Neural cell (in vitro differentiated cells): ENCODE measurements at regions not wholly inside any gene's neighbourhood (a gene's known extent, or its start where the extent isn't known, plus 50 kb on each side); places are given as distances from the start of the nearest gene placed in this dataset.

Experiments used
- H2AFZ ChIP-seq: fragments of 200-600, 300-800 bp; sonication (generic), shearing (Covaris generic); 2 replicates; pipeline ENCODE4 v1.6.0; 2014; ENCODE audit warnings: low read depth, mild to moderate bottlenecking, antibody characterized with exemption, low read length, moderate library complexity
- H3F3A ChIP-seq: fragments of 200-600 bp; shearing (Covaris generic); 2 replicates; pipeline ENCODE4 v1.6.1; 2016; ENCODE audit warnings: mild to moderate bottlenecking, moderate library complexity, mixed read lengths, antibody characterized with exemption, low read length; ENCODE audit not compliant: insufficient read depth, poor library complexity, severe bottlenecking
- H3K27ac ChIP-seq: fragments of 200-600, 300-800 bp; sonication (generic), shearing (Covaris generic); 2 replicates; pipeline ENCODE4 v1.5.1; 2014; ENCODE audit warnings: mild to moderate bottlenecking, low read length, moderate library complexity
- H3K27me3 ChIP-seq: fragments of 300-800, 200-600 bp; sonication (generic), shearing (Covaris generic); 2 replicates; pipeline ENCODE4 v1.6.0; 2014; ENCODE audit warnings: mild to moderate bottlenecking, low read depth, low read length, moderate library complexity; ENCODE audit not compliant: insufficient read depth
- H3K36me3 ChIP-seq: fragments of 300-800, 200-600 bp; sonication (generic), shearing (Covaris generic); 2 replicates; pipeline ENCODE4 v1.5.1; 2014; ENCODE audit warnings: mild to moderate bottlenecking, antibody characterized with exemption, low read length, moderate library complexity; ENCODE audit not compliant: insufficient read depth
- H3K4me2 ChIP-seq: fragments of 300-800, 200-600 bp; sonication (generic), shearing (Covaris generic); 2 replicates; pipeline ENCODE4 v1.6.0; 2014; ENCODE audit warnings: mild to moderate bottlenecking, low read length
- H3K4me3 ChIP-seq: fragments of 300-800, 200-600 bp; sonication (generic), shearing (Covaris generic); 2 replicates; pipeline ENCODE4 v1.5.1; 2014; ENCODE audit warnings: mild to moderate bottlenecking, low read length, moderate library complexity
- H3K79me2 ChIP-seq: fragments of 200-600 bp; shearing (Covaris generic); replicated peaks from 2 replicates; pipeline ENCODE4 v1.6.0; 2014; ENCODE audit warnings: mild to moderate bottlenecking, low read length, moderate library complexity; ENCODE audit not compliant: insufficient read depth
- H3K9ac ChIP-seq: fragments of 300-800, 200-600 bp; sonication (generic), shearing (Covaris generic); 2 replicates; pipeline ENCODE4 v1.6.1; 2016; ENCODE audit warnings: mild to moderate bottlenecking, low read length, mixed read lengths
- H3K9me2 ChIP-seq: fragments of 200-600 bp; shearing (Covaris generic); 2 replicates; pipeline ENCODE4 v1.6.1; 2016; ENCODE audit warnings: mild to moderate bottlenecking, low read length, mixed read lengths; ENCODE audit not compliant: insufficient read depth
- H3K9me3 ChIP-seq: fragments of 200-600, 300-800 bp; sonication (generic), shearing (Covaris generic); 2 replicates; pipeline ENCODE4 v1.6.1; 2016; ENCODE audit warnings: mild to moderate bottlenecking, mixed run types, low read length, moderate library complexity, mixed read lengths
- H4K20me1 ChIP-seq: fragments of 200-600 bp; shearing (Covaris generic); 2 replicates; pipeline ENCODE4 v1.6.1; 2016; ENCODE audit warnings: mild to moderate bottlenecking, mixed run types; ENCODE audit not compliant: insufficient read depth
- EP300 ChIP-seq: fragments of 450-650 bp; conservative IDR thresholded peaks from 2 replicates; pipeline ENCODE4 v1.6.1; 2014; ENCODE audit warnings: antibody characterized with exemption, mild to moderate bottlenecking, moderate library complexity; ENCODE audit not compliant: poor library complexity, severe bottlenecking
- EZH2 ChIP-seq: fragments of 200-600, 300-800 bp; shearing (Covaris generic), sonication (generic); IDR thresholded peaks from 2 replicates; pipeline ENCODE4 v1.6.1; 2014; ENCODE audit warnings: antibody characterized with exemption, low read length, borderline replicate concordance, mild to moderate bottlenecking; ENCODE audit not compliant: insufficient read depth, poor library complexity, severe bottlenecking
- MXI1 ChIP-seq: fragments of 450-650 bp; conservative IDR thresholded peaks from 2 replicates; pipeline ENCODE4 v1.6.1; 2014; ENCODE audit warnings: antibody characterized with exemption, mild to moderate bottlenecking; ENCODE audit not compliant: poor library complexity, severe bottlenecking
- POLR2AphosphoS5 ChIP-seq: IDR thresholded peaks from 2 replicates; pipeline ENCODE4 v1.6.1; 2012
- RAD21 ChIP-seq: fragments of 450-650 bp; conservative IDR thresholded peaks from 2 replicates; pipeline ENCODE4 v1.6.1; 2014; ENCODE audit warnings: antibody characterized with exemption, mild to moderate bottlenecking, moderate library complexity
- SMC3 ChIP-seq: fragments of 450-650 bp; conservative IDR thresholded peaks from 2 replicates; pipeline ENCODE4 v1.6.1; 2014; ENCODE audit warnings: antibody characterized with exemption, mild to moderate bottlenecking, moderate library complexity; ENCODE audit not compliant: poor library complexity
- TAF1 ChIP-seq: IDR thresholded peaks from 2 replicates; pipeline ENCODE4 v1.6.1; 2012; ENCODE audit warnings: low read depth
- TF ChIP-seq, protein P1 (sequence below): IDR thresholded peaks from 2 replicates; pipeline ENCODE4 v1.6.1; 2012; ENCODE audit warnings: borderline replicate concordance
- TF ChIP-seq, protein P2 (sequence below): fragments of 450-650 bp; IDR thresholded peaks from 2 replicates; pipeline ENCODE4 v1.5.1; 2014; ENCODE audit warnings: antibody characterized with exemption, mild to moderate bottlenecking, moderate library complexity; ENCODE audit not compliant: poor library complexity, severe bottlenecking

DNA sequence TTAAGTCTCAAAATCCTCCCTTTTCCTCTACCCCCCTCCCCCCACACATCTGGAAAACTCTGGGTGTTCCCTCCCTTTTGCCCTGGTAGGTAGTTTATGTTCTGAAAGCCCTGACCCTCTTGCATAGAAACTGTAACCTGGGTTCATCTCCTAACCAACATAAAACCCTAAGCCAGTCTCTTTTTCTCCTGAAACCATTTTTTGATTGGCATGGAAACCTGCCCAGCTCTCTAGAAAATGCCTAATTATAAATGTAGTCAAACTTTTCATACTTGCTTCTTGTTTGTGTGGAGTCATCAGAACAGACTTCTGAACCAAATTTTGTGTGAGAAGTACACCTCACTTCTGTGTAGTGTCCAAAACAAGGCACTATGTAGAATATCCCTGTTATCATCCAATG, 1264.4 kb downstream of the SI start:
- no peak for TF ChIP-seq EZH2
- TF ChIP-seq EP300 = no peak
- no peak for TF ChIP-seq POLR2AphosphoS5
- no peak for TF ChIP-seq MXI1
- TF ChIP-seq RAD21 = no peak
- TF ChIP-seq, protein P1, sequence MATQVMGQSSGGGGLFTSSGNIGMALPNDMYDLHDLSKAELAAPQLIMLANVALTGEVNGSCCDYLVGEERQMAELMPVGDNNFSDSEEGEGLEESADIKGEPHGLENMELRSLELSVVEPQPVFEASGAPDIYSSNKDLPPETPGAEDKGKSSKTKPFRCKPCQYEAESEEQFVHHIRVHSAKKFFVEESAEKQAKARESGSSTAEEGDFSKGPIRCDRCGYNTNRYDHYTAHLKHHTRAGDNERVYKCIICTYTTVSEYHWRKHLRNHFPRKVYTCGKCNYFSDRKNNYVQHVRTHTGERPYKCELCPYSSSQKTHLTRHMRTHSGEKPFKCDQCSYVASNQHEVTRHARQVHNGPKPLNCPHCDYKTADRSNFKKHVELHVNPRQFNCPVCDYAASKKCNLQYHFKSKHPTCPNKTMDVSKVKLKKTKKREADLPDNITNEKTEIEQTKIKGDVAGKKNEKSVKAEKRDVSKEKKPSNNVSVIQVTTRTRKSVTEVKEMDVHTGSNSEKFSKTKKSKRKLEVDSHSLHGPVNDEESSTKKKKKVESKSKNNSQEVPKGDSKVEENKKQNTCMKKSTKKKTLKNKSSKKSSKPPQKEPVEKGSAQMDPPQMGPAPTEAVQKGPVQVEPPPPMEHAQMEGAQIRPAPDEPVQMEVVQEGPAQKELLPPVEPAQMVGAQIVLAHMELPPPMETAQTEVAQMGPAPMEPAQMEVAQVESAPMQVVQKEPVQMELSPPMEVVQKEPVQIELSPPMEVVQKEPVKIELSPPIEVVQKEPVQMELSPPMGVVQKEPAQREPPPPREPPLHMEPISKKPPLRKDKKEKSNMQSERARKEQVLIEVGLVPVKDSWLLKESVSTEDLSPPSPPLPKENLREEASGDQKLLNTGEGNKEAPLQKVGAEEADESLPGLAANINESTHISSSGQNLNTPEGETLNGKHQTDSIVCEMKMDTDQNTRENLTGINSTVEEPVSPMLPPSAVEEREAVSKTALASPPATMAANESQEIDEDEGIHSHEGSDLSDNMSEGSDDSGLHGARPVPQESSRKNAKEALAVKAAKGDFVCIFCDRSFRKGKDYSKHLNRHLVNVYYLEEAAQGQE = no peak
- TF ChIP-seq SMC3 = no peak
- TF ChIP-seq TAF1 = no peak
- TF ChIP-seq, protein P2, sequence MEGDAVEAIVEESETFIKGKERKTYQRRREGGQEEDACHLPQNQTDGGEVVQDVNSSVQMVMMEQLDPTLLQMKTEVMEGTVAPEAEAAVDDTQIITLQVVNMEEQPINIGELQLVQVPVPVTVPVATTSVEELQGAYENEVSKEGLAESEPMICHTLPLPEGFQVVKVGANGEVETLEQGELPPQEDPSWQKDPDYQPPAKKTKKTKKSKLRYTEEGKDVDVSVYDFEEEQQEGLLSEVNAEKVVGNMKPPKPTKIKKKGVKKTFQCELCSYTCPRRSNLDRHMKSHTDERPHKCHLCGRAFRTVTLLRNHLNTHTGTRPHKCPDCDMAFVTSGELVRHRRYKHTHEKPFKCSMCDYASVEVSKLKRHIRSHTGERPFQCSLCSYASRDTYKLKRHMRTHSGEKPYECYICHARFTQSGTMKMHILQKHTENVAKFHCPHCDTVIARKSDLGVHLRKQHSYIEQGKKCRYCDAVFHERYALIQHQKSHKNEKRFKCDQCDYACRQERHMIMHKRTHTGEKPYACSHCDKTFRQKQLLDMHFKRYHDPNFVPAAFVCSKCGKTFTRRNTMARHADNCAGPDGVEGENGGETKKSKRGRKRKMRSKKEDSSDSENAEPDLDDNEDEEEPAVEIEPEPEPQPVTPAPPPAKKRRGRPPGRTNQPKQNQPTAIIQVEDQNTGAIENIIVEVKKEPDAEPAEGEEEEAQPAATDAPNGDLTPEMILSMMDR = no peak
- Histone ChIP-seq H2AFZ (no peak overlapping the region), H3K4me3 (no peak overlapping the region), H3K9ac (no peak overlapping the region), H3K9me2 (no peaks in the 10 kb centered on the region), H4K20me1 (no peaks in the 10 kb centered on the region), H3K36me3 (no peaks in the 10 kb centered on the region), H3K9me3 (no peaks in the 10 kb centered on the region), H3K27me3 (no peaks in the 10 kb centered on the region), H3K79me2 (no peaks in the 10 kb centered on the region), H3K4me2 (no peak overlapping the region), H3K27ac (no peak overlapping the region), H3F3A (no peaks in the 10 kb centered on the region)

DNA sequence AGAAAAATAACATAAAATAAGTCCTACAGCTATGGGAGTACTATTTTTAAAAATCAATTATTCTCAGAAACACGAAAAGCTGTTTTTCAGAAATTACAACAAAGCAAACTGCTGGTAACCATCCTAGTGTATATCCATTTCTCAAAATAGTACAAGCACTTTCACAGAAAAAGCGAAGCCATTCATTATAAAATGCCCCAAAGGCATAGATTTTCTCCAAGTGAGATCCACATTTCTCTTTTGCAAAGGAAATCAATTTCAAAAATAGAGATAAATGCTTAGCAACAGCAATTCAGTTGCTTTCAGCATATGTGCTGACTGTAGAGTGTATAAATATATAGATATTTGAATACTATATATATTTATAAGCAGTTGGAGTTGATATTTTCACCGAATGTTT, 1266.3 kb downstream of the SI start:
- Histone ChIP-seq H3K79me2 (no peaks in the 10 kb centered on the region), H3K27ac (no peak overlapping the region), H3K9ac (no peak overlapping the region), H4K20me1 (no peaks in the 10 kb centered on the region), H3F3A (no peaks in the 10 kb centered on the region), H3K27me3 (no peaks in the 10 kb centered on the region), H3K9me3 (no peaks in the 10 kb centered on the region), H3K36me3 (no peaks in the 10 kb centered on the region), H2AFZ (no peak overlapping the region), H3K9me2 (no peaks in the 10 kb centered on the region), H3K4me3 (no peak overlapping the region), H3K4me2 (no peak overlapping the region)
- TF ChIP-seq POLR2AphosphoS5 (peak; percentile 58), MXI1 (no peak), RAD21 (no peak), EP300 (no peak), SMC3 (no peak)
